NCI-H2171 (cell line): ENCODE measurements at regions not wholly inside any gene's neighbourhood (a gene's known extent, or its start where the extent isn't known, plus 50 kb on each side); places are given as distances from the start of the nearest gene placed in this dataset.
A peak's percentile ranks its signal among the peaks of the same experiment; 100 is the strongest.
"Not testable (repeated sequence)": the region's sequence is repeated elsewhere in the genome, so short reads cannot be mapped to it uniquely, and the experiment has no call there.

Experiments used
- DNase-seq: peaks from one replicate; lab custom pipeline; 2025; lab: John Stamatoyannopoulos, UW

- no peak for DNase-seq
These were observed 232.5 kb upstream of the ASCC3 start for GRCh38 chr6:101113468-101114260.

- peak; percentile 13 for DNase-seq
These were observed 233.6 kb upstream of the ASCC3 start for GRCh38 chr6:101114703-101115102.

- DNase-seq = peak; percentile 23
These were observed 235.2 kb upstream of the ASCC3 start for GRCh38 chr6:101116337-101116736.

- no peak for DNase-seq
These were observed 236.4 kb upstream of the ASCC3 start for GRCh38 chr6:101117393-101118135.

GRCh38 chr6:101118136-101118396, 236.9 kb upstream of the ASCC3 start:
- DNase-seq = no peak

GRCh38 chr6:101120747-101121146, 239.6 kb upstream of the ASCC3 start:
- no peak for DNase-seq

GRCh38 chr6:101125380-101125971, 244.3 kb upstream of the ASCC3 start:
- peak; percentile 15 for DNase-seq

GRCh38 chr6:101126501-101126900, 245.4 kb upstream of the ASCC3 start:
- no peak for DNase-seq

GRCh38 chr6:101129851-101130250, 248.7 kb upstream of the ASCC3 start:
- DNase-seq = no peak

- no peak for DNase-seq
These were observed 247.1 kb upstream of the GRIK2 start for GRCh38 chr6:101146389-101146788.

- no peak for DNase-seq
These were observed 243.3 kb upstream of the GRIK2 start for GRCh38 chr6:101150226-101150625.

- DNase-seq = not testable (repeated sequence)
These were observed 235.9 kb upstream of the GRIK2 start for GRCh38 chr6:101157638-101158037.

GRCh38 chr6:101163611-101164010, 229.9 kb upstream of the GRIK2 start:
- DNase-seq = peak; percentile 91

- DNase-seq = no peak
These were observed 225.9 kb upstream of the GRIK2 start for GRCh38 chr6:101167638-101168037.

GRCh38 chr6:101171049-101171448, 222.5 kb upstream of the GRIK2 start:
- not testable (repeated sequence) for DNase-seq

- no peak for DNase-seq
These were observed 214.8 kb upstream of the GRIK2 start for GRCh38 chr6:101178748-101179147.

GRCh38 chr6:101181006-101181405, 212.5 kb upstream of the GRIK2 start:
- DNase-seq = no peak

GRCh38 chr6:101188285-101188798, 205.2 kb upstream of the GRIK2 start:
- peak; percentile 9 for DNase-seq

- DNase-seq = no peak
These were observed 197.9 kb upstream of the GRIK2 start for GRCh38 chr6:101195588-101195987.

- DNase-seq = no peak
These were observed 194.1 kb upstream of the GRIK2 start for GRCh38 chr6:101199441-101199840.

GRCh38 chr6:101202867-101203374, 190.6 kb upstream of the GRIK2 start:
- DNase-seq = no peak

- no peak for DNase-seq
These were observed 189.8 kb upstream of the GRIK2 start for GRCh38 chr6:101203664-101204063.

GRCh38 chr6:101208152-101208551, 185.4 kb upstream of the GRIK2 start:
- no peak for DNase-seq
